Memory B cell (primary cell): ENCODE measurements at regions not wholly inside any gene's neighbourhood (a gene's known extent, or its start where the extent isn't known, plus 50 kb on each side); places are given as distances from the start of the nearest gene placed in this dataset.

Experiments used
- ATAC-seq: fragments of 150-1000 bp; cut with Tn5 transposase; 2 replicates; pipeline ENCODE4 v1.10.0; 2021; ENCODE audit warnings: low read depth, mild to moderate bottlenecking, moderate library complexity
- DNase-seq, 2 donors: peaks; one replicate each; pipeline ENCODE4 v3.0.0; 2022; ENCODE audit warnings: low spot score in 2 of 2
- H3K27ac Mint-ChIP-seq: one replicate; pipeline ENCODE4 v1.8.0; 2022; ENCODE audit warnings: mild to moderate bottlenecking, moderate library complexity, mixed read lengths
- H3K27me3 Mint-ChIP-seq: one replicate; pipeline ENCODE4 v1.8.0; 2022; ENCODE audit warnings: mixed read lengths
- H3K36me3 Mint-ChIP-seq: one replicate; pipeline ENCODE4 v1.8.0; 2022; ENCODE audit warnings: mild to moderate bottlenecking, mixed read lengths
- H3K4me1 Mint-ChIP-seq: one replicate; pipeline ENCODE4 v1.8.0; 2022; ENCODE audit warnings: mixed read lengths
- H3K4me3 Mint-ChIP-seq: one replicate; pipeline ENCODE4 v1.8.0; 2022; ENCODE audit warnings: mild to moderate bottlenecking, moderate library complexity, mixed read lengths
- H3K9me3 Mint-ChIP-seq: one replicate; pipeline ENCODE4 v1.8.0; 2022; ENCODE audit warnings: mixed read lengths

- H3K4me1 Mint-ChIP-seq: no peaks in the 10 kb centered on the region
These were observed 281.1 kb upstream of the RTL1 start for GRCh38 chr14:101184572-101184971.

GRCh38 chr14:101185073-101185835 lies 281.7 kb upstream of the RTL1 start:
- H3K4me1 Mint-ChIP-seq: no peaks in the 10 kb centered on the region
- peaks cover 4% of the 10 kb centered on the region for H3K27me3 Mint-ChIP-seq

More at GRCh38 chr14:101184572-101184971, 281.1 kb upstream of the RTL1 start:
- no peaks in the 10 kb centered on the region for H3K36me3 Mint-ChIP-seq
- H3K4me3 Mint-ChIP-seq: no peak overlapping the region
- peaks cover 4% of the 10 kb centered on the region for H3K27me3 Mint-ChIP-seq
- no peak for DNase-seq
- no peak for ATAC-seq
- H3K9me3 Mint-ChIP-seq: peaks cover 7% of the 10 kb centered on the region
- no peak overlapping the region for H3K27ac Mint-ChIP-seq

GRCh38 chr14:101185946-101186345 lies 282.4 kb upstream of the RTL1 start:
- peaks cover 4% of the 10 kb centered on the region for H3K27me3 Mint-ChIP-seq
- H3K4me1 Mint-ChIP-seq: no peaks in the 10 kb centered on the region
- H3K4me3 Mint-ChIP-seq: no peak overlapping the region
- H3K36me3 Mint-ChIP-seq: no peaks in the 10 kb centered on the region
- DNase-seq: no peak
- peaks cover 10% of the 10 kb centered on the region for H3K9me3 Mint-ChIP-seq
- H3K27ac Mint-ChIP-seq: no peak overlapping the region
- ATAC-seq: no peak

More at GRCh38 chr14:101185073-101185835, 281.7 kb upstream of the RTL1 start:
- DNase-seq (no peak), ATAC-seq (no peak)
- no peaks in the 10 kb centered on the region for H3K36me3 Mint-ChIP-seq
- H3K4me3 Mint-ChIP-seq: no peak overlapping the region
- H3K9me3 Mint-ChIP-seq: peaks cover 11% of the 10 kb centered on the region
- H3K27ac Mint-ChIP-seq: no peak overlapping the region

GRCh38 chr14:101186544-101186943 lies 283.0 kb upstream of the RTL1 start:
- DNase-seq (no peak), ATAC-seq (no peak)
- Mint-ChIP-seq H3K4me3 (no peak overlapping the region), H3K4me1 (no peaks in the 10 kb centered on the region), H3K27me3 (peaks cover 4% of the 10 kb centered on the region), H3K9me3 (peaks cover 10% of the 10 kb centered on the region), H3K36me3 (no peaks in the 10 kb centered on the region), H3K27ac (no peak overlapping the region)

GRCh38 chr14:101186992-101187815 lies 283.7 kb upstream of the RTL1 start:
- Mint-ChIP-seq H3K36me3 (no peaks in the 10 kb centered on the region), H3K4me3 (no peak overlapping the region), H3K9me3 (peaks cover 10% of the 10 kb centered on the region), H3K27ac (no peak overlapping the region), H3K4me1 (no peaks in the 10 kb centered on the region), H3K27me3 (peaks cover 4% of the 10 kb centered on the region)
- ATAC-seq: no peak
- DNase-seq: no peak

GRCh38 chr14:101187816-101188570 lies 284.5 kb upstream of the RTL1 start:
- DNase-seq (no peak), ATAC-seq (no peak)
- Mint-ChIP-seq H3K4me3 (no peak overlapping the region), H3K9me3 (peaks cover 10% of the 10 kb centered on the region), H3K36me3 (no peaks in the 10 kb centered on the region), H3K27me3 (peaks cover 4% of the 10 kb centered on the region), H3K27ac (no peak overlapping the region), H3K4me1 (no peaks in the 10 kb centered on the region)

- Mint-ChIP-seq H3K4me3 (no peak overlapping the region), H3K27me3 (peaks cover 4% of the 10 kb centered on the region), H3K27ac (no peak overlapping the region), H3K9me3 (peaks cover 10% of the 10 kb centered on the region), H3K36me3 (no peaks in the 10 kb centered on the region), H3K4me1 (no peaks in the 10 kb centered on the region)
- ATAC-seq (no peak), DNase-seq (no peak)
These were observed 285.0 kb upstream of the RTL1 start for GRCh38 chr14:101188571-101188915.

- H3K27ac Mint-ChIP-seq: no peak overlapping the region
- peaks cover 4% of the 10 kb centered on the region for H3K27me3 Mint-ChIP-seq
- peaks cover 10% of the 10 kb centered on the region for H3K9me3 Mint-ChIP-seq
- no peaks in the 10 kb centered on the region for H3K4me1 Mint-ChIP-seq
- H3K4me3 Mint-ChIP-seq: no peak overlapping the region
- DNase-seq (no peak), ATAC-seq (no peak)
- no peaks in the 10 kb centered on the region for H3K36me3 Mint-ChIP-seq
These were observed 285.7 kb upstream of the RTL1 start for GRCh38 chr14:101189266-101189665.

- Mint-ChIP-seq H3K4me3 (no peak overlapping the region), H3K27me3 (peaks cover 2% of the 10 kb centered on the region), H3K36me3 (no peaks in the 10 kb centered on the region), H3K9me3 (peaks cover 10% of the 10 kb centered on the region), H3K4me1 (no peaks in the 10 kb centered on the region), H3K27ac (no peak overlapping the region)
- no peak for ATAC-seq
- no peak for DNase-seq
These were observed 286.5 kb upstream of the RTL1 start for GRCh38 chr14:101189962-101190560.

- Mint-ChIP-seq H3K27me3 (no peaks in the 10 kb centered on the region), H3K4me1 (no peaks in the 10 kb centered on the region), H3K4me3 (no peak overlapping the region), H3K9me3 (peaks cover 10% of the 10 kb centered on the region), H3K27ac (no peak overlapping the region), H3K36me3 (no peaks in the 10 kb centered on the region)
- no peak for DNase-seq
- no peak for ATAC-seq
These were observed 287.7 kb upstream of the RTL1 start for GRCh38 chr14:101191101-101191720.

GRCh38 chr14:101191721-101192660 lies 288.5 kb upstream of the RTL1 start:
- no peaks in the 10 kb centered on the region for H3K36me3 Mint-ChIP-seq
- H3K27ac Mint-ChIP-seq: no peak overlapping the region
- H3K4me3 Mint-ChIP-seq: no peak overlapping the region
- DNase-seq (no peak), ATAC-seq (no peak)
- H3K4me1 Mint-ChIP-seq: no peaks in the 10 kb centered on the region
- no peaks in the 10 kb centered on the region for H3K27me3 Mint-ChIP-seq
- peaks cover 10% of the 10 kb centered on the region for H3K9me3 Mint-ChIP-seq

GRCh38 chr14:101192661-101193000 lies 289.1 kb upstream of the RTL1 start:
- ATAC-seq (no peak), DNase-seq (no peak)
- Mint-ChIP-seq H3K27ac (no peak overlapping the region), H3K4me3 (no peak overlapping the region), H3K36me3 (no peaks in the 10 kb centered on the region), H3K9me3 (peaks cover 10% of the 10 kb centered on the region), H3K4me1 (no peaks in the 10 kb centered on the region), H3K27me3 (no peaks in the 10 kb centered on the region)
